K562 (cell line): ENCODE measurements at regions not wholly inside any gene's neighbourhood (a gene's known extent, or its start where the extent isn't known, plus 50 kb on each side); places are given as distances from the start of the nearest gene placed in this dataset.

Experiments
- KAT2B ChIP-seq: IDR thresholded peaks from one replicate; pipeline ENCODE4 v1.6.1; 2012; ENCODE audit warnings: low read depth, mild to moderate bottlenecking, control low read depth, inconsistent platforms, low read length, moderate library complexity
- SIN3A ChIP-seq, 2 experiments: fragments of 150-350 bp in 1 of 2; IDR thresholded peaks; 2 replicates each; pipeline ENCODE4 v1.6.1; 2011 to 2016; ENCODE audit warnings: borderline replicate concordance in 2 of 2, low read depth in 2 of 2, low read length in 2 of 2, mild to moderate bottlenecking in 2 of 2, moderate library complexity in 2 of 2; ENCODE audit not compliant: control insufficient read depth in 1 of 2
- ZNF212 ChIP-seq: fragments of 450-650 bp; formaldehyde crosslinking; IDR thresholded peaks from 2 replicates; pipeline ENCODE4 v1.4.0; 2020; ENCODE audit warnings: mild to moderate bottlenecking
- TF ChIP-seq, protein P1 (sequence below), 3 experiments: IDR thresholded peaks in 2 of 3; conservative IDR thresholded peaks in 1 of 3; 2 replicates each; pipeline ENCODE4 v1.5.1; 2011 to 2012; ENCODE audit warnings: low read length in 3 of 3, mild to moderate bottlenecking in 3 of 3, control low read depth in 2 of 3, improper control_type of control experiment in 1 of 3, inconsistent platforms in 1 of 3, low read depth in 1 of 3, mixed read lengths in 1 of 3, moderate library complexity in 1 of 3; ENCODE audit not compliant: insufficient read depth in 2 of 3
- TF ChIP-seq, protein P2 (sequence below): fragments of 250-450 bp; sonication (Bioruptor Pico); IDR thresholded peaks from 2 replicates; pipeline ENCODE4 v1.8.0; 2021; ENCODE audit warnings: mild to moderate bottlenecking, moderate library complexity

DNA sequence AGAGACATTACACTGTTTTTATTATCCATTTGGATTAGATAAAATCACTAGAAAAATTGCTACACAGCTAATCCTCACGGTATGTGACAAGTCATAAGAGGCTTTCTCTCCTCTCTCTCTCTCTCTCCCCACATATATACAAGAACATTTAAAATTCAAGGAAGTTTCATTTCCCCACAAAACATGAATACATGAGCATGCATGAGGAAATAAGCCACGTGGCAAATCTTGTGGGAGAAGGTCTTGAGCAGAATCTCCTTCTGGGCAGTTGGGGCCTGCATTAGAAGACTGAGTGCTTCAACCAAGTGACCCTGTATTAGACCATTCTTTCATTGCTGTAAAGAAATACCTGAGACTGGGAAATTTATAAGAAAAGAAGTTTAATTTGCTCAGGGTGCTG is 1313.1 kb downstream of the MRPL39 start:
- TF ChIP-seq ZNF212 (CRISPR knock-in tag) (no peak), KAT2B (no peak), SIN3A (IDR thresholded peaks at IDR 0.05; ENCODE audit: borderline replicate concordance in 2 of 2, control insufficient read depth in 1 of 2, low read depth in 2 of 2, low read length in 2 of 2) (no peak)
- TF ChIP-seq, protein P1, sequence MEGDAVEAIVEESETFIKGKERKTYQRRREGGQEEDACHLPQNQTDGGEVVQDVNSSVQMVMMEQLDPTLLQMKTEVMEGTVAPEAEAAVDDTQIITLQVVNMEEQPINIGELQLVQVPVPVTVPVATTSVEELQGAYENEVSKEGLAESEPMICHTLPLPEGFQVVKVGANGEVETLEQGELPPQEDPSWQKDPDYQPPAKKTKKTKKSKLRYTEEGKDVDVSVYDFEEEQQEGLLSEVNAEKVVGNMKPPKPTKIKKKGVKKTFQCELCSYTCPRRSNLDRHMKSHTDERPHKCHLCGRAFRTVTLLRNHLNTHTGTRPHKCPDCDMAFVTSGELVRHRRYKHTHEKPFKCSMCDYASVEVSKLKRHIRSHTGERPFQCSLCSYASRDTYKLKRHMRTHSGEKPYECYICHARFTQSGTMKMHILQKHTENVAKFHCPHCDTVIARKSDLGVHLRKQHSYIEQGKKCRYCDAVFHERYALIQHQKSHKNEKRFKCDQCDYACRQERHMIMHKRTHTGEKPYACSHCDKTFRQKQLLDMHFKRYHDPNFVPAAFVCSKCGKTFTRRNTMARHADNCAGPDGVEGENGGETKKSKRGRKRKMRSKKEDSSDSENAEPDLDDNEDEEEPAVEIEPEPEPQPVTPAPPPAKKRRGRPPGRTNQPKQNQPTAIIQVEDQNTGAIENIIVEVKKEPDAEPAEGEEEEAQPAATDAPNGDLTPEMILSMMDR (IDR thresholded peaks at IDR 0.05 in 2 of 3, conservative IDR thresholded peaks at IDR 0.05 in 1 of 3; ENCODE audit: insufficient read depth in 2 of 3, low read depth in 1 of 3, low read length in 3 of 3): no peak
- TF ChIP-seq, protein P2, sequence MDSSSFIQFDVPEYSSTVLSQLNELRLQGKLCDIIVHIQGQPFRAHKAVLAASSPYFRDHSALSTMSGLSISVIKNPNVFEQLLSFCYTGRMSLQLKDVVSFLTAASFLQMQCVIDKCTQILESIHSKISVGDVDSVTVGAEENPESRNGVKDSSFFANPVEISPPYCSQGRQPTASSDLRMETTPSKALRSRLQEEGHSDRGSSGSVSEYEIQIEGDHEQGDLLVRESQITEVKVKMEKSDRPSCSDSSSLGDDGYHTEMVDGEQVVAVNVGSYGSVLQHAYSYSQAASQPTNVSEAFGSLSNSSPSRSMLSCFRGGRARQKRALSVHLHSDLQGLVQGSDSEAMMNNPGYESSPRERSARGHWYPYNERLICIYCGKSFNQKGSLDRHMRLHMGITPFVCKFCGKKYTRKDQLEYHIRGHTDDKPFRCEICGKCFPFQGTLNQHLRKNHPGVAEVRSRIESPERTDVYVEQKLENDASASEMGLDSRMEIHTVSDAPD (CRISPR knock-in tag): no peak
